A673 (cell line): ENCODE measurements at regions not wholly inside any gene's neighbourhood (a gene's known extent, or its start where the extent isn't known, plus 50 kb on each side); places are given as distances from the start of the nearest gene placed in this dataset.

Source experiments
- BruUV-seq: library from RNA; stranded (reverse); fragments of 400-500 nt; replicated peaks from 2 replicates; lab custom pipeline; 2021; lab: Mats Ljungman, UMichigan
- CTCF ChIA-PET: fragments of 300-600 bp; sonication (Branson Sonifier 250); formaldehyde crosslinking; loops from one replicate; lab custom pipeline; 2022; ENCODE audit warnings: antibody characterized with exemption; lab: Charles Lee
- POLR2A ChIA-PET: fragments of 300-600 bp; sonication (Branson Sonifier 250); formaldehyde crosslinking; loops from one replicate; lab custom pipeline; 2022; ENCODE audit warnings: antibody characterized with exemption; ENCODE audit not compliant: low non-redundant PET; lab: Charles Lee
- DNase-seq: peaks from one replicate; pipeline ENCODE4 v3.0.0-alpha.2; 2015; ENCODE audit warnings: low spot score
- H3K27ac ChIP-seq: fragments of 200-600 bp; sonication (generic); 2 replicates; pipeline ENCODE4 v1.5.1; 2016; ENCODE audit warnings: mixed run types, low read depth, mild to moderate bottlenecking, mixed read lengths, antibody characterized with exemption, low read length; ENCODE audit not compliant: poor library complexity, severe bottlenecking
- H3K27me3 ChIP-seq: fragments of 200-600 bp; sonication (generic); replicated peaks from 2 replicates; pipeline ENCODE4 v1.6.1; 2017; ENCODE audit warnings: mixed run types, low read depth, mild to moderate bottlenecking, mixed read lengths, antibody characterized with exemption, low read length; ENCODE audit not compliant: insufficient read depth, poor library complexity
- H3K36me3 ChIP-seq: fragments of 200-600 bp; sonication (generic); 2 replicates; pipeline ENCODE4 v1.6.1; 2016; ENCODE audit warnings: mixed run types, mild to moderate bottlenecking, mixed read lengths, antibody characterized with exemption, low read length; ENCODE audit not compliant: insufficient read depth, poor library complexity, severe bottlenecking
- H3K4me1 ChIP-seq: fragments of 200-600 bp; sonication (generic); 2 replicates; pipeline ENCODE4 v1.6.1; 2017; ENCODE audit warnings: mixed run types, mild to moderate bottlenecking, mixed read lengths, antibody characterized with exemption, low read length; ENCODE audit not compliant: insufficient read depth, poor library complexity, severe bottlenecking
- H3K4me3 ChIP-seq: fragments of 200-600 bp; sonication (generic); 2 replicates; pipeline ENCODE4 v1.5.1; 2016; ENCODE audit warnings: low read depth, mixed run types, mild to moderate bottlenecking, mixed read lengths, low read length; ENCODE audit not compliant: poor library complexity, severe bottlenecking
- H3K9me3 ChIP-seq: fragments of 200-600 bp; sonication (generic); 2 replicates; pipeline ENCODE4 v1.6.1; 2016; ENCODE audit warnings: mixed run types, low read depth, mild to moderate bottlenecking, mixed read lengths, antibody characterized with exemption, low read length; ENCODE audit not compliant: poor library complexity, severe bottlenecking
- EZH2 ChIP-seq: fragments of 200-600 bp; sonication (generic); IDR thresholded peaks from 2 replicates; pipeline ENCODE4 v1.6.1; 2017; ENCODE audit warnings: borderline replicate concordance, low read depth, mild to moderate bottlenecking, mixed read lengths, antibody characterized with exemption, low read length; ENCODE audit not compliant: poor library complexity, severe bottlenecking
- intact Hi-C: fragments of 100-400 bp; cut with micrococcal nuclease; formaldehyde crosslinking; loops from one replicate; pipeline ENCODE4 v1.10.0; 2022; ENCODE audit not compliant: unreplicated experiment
- TF ChIP-seq, protein P1 (sequence below): fragments of 300-800, 200-600 bp; sonication (generic); conservative IDR thresholded peaks from 2 replicates; pipeline ENCODE4 v1.5.1; 2017; ENCODE audit warnings: low read depth, mild to moderate bottlenecking, antibody characterized with exemption, low read length, moderate library complexity, mixed read lengths

DNA sequence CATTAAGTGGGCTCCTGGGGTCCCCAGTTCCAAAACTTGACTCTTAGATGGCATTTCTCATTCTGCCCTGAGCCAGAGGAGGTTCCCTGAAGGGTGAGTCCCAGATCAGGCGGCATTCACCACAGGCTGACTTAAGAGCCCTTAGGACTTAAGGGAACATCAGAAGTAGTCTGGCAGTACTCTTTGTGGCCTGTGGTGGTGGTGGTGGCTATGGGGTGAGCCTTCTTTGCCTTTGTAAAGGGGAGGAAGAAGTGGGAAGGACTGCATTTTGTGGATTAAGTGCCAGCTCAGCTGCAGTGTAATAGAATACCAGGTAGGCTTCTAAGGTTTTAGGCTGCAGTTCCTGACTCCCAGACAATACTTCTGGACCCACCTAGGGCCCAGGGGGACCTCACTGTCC is 186.5 kb upstream of the KCTD3 start:
- ChIA-PET POLR2A (no interaction called here), CTCF (no interaction called here)
- BruUV-seq = no TSS peak
- intact Hi-C loops = no loop called here
- Histone ChIP-seq H3K4me1 (no peaks in the 10 kb centered on the region), H3K27me3 (no peaks in the 10 kb centered on the region), H3K36me3 (no peaks in the 10 kb centered on the region), H3K9me3 (no peaks in the 10 kb centered on the region), H3K27ac (no peak overlapping the region), H3K4me3 (no peak overlapping the region)
- DNase-seq = no peak
- TF ChIP-seq, protein P1, sequence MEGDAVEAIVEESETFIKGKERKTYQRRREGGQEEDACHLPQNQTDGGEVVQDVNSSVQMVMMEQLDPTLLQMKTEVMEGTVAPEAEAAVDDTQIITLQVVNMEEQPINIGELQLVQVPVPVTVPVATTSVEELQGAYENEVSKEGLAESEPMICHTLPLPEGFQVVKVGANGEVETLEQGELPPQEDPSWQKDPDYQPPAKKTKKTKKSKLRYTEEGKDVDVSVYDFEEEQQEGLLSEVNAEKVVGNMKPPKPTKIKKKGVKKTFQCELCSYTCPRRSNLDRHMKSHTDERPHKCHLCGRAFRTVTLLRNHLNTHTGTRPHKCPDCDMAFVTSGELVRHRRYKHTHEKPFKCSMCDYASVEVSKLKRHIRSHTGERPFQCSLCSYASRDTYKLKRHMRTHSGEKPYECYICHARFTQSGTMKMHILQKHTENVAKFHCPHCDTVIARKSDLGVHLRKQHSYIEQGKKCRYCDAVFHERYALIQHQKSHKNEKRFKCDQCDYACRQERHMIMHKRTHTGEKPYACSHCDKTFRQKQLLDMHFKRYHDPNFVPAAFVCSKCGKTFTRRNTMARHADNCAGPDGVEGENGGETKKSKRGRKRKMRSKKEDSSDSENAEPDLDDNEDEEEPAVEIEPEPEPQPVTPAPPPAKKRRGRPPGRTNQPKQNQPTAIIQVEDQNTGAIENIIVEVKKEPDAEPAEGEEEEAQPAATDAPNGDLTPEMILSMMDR = no peak
- TF ChIP-seq EZH2 = no peak

DNA sequence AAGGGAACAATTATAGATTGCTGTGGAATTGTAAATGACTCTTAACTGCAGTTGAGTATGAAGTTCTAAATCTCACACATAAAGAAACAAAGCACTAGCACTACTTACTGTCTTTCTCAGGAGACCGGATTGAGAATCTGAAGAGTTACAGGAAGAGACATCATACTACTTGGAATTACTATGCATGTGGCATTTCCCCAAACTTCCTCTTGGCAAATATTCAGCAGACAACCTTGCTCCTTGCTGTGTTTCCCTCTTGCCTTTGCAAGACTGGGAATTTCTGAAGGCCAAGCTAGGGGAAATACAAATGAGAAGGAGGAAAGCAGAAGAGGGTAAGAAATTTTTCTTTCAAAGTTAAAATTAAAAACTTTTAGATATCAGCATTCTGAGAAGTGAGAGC is 173.6 kb upstream of the KCTD3 start:
- DNase-seq = no peak
- CTCF ChIA-PET = no interaction called here
- BruUV-seq = no TSS peak
- intact Hi-C loops = no loop called here
- H3K4me1 ChIP-seq = no peaks in the 10 kb centered on the region
- H3K27me3 ChIP-seq = no peaks in the 10 kb centered on the region
- no peak overlapping the region for H3K4me3 ChIP-seq
- TF ChIP-seq, protein P1 = no peak
- no peak for TF ChIP-seq EZH2
- no peak overlapping the region for H3K27ac ChIP-seq
- no peaks in the 10 kb centered on the region for H3K9me3 ChIP-seq
- POLR2A ChIA-PET = no interaction called here
- no peaks in the 10 kb centered on the region for H3K36me3 ChIP-seq

DNA sequence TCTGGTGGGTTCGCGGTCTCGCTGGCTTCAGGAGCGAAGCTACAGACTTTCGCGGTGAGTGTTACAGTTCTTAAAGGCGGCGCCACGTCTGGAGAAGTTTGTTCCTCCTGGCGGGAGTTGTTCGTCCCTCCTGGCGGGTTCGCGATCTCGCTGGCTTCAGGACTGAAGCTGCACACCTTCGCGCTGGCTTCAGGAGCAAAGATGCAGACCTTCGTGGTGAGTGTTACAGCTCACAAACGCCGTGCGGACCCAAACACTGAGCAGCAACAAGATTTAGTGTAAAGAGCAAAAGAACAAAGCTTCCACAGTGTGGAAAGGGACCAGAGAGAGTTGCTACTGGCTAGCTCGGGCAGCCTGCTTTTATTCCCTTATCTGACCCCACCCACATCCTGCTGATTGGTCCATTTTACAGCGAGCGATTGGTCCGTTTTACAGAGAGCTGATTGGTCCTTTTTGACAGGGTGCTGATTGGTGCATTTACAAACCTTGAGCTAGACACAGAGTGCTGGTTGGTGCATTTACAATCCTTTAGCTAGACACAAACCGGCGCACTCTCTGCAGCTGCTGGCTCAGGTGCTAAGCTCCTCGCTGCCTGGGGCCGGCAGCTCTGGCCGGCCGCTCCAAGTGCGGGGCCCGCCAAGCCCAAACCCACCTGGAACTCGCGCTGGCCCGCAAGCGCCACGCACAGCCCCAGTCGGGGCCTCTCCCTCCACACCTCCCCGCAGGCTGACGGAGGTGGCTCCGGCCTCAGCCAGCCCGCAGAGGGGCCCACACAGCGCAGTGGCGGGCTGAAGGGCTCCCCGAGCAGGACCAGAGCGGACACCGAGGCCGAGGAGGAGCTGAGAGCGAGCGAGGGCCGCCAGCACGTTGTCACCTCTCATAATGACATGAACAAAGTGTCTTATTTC is 172.8 kb upstream of the KCTD3 start:
- no TSS peak for BruUV-seq
- no peaks in the 10 kb centered on the region for H3K36me3 ChIP-seq
- ChIA-PET POLR2A (interaction anchor here (0.6 kb wide), 1 partner anchor 473 kb away, joined by 3 read pairs; no protein-coding TSS in a partner anchor), CTCF (no interaction called here)
- intact Hi-C loops = no loop called here
- no peaks in the 10 kb centered on the region for H3K4me1 ChIP-seq
- DNase-seq = no peak
- H3K27me3 ChIP-seq = no peaks in the 10 kb centered on the region
- H3K4me3 ChIP-seq = no peak overlapping the region
- no peaks in the 10 kb centered on the region for H3K9me3 ChIP-seq
- H3K27ac ChIP-seq = no peak overlapping the region
- TF ChIP-seq EZH2 = no peak
- TF ChIP-seq, protein P1 = no peak
